ENCODE measurements at regions not wholly inside any gene's neighbourhood (a gene's known extent, or its start where the extent isn't known, plus 50 kb on each side); places are given as distances from the start of the nearest gene placed in this dataset.

DNA sequence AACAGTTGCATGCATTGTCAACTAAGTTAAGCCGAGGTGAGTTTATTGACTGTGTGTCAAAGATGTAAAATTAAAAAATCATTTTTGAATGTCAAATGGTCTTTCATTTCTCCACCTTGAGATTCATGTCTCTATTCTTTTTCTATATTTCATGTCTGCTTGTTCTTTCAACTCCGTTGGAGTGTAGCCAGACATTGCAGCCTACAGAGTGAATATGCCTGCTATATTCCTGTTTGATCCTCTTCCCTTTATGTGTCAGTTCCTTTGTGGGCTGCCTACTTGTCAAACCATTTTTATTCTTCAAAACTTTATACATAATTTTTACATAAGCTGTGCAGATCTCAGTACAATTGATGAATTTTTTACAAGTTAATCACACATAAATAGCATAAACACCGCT, 1325.8 kb upstream of the PRMT6 start (continued):
- TF ChIP-seq, protein P1, sequence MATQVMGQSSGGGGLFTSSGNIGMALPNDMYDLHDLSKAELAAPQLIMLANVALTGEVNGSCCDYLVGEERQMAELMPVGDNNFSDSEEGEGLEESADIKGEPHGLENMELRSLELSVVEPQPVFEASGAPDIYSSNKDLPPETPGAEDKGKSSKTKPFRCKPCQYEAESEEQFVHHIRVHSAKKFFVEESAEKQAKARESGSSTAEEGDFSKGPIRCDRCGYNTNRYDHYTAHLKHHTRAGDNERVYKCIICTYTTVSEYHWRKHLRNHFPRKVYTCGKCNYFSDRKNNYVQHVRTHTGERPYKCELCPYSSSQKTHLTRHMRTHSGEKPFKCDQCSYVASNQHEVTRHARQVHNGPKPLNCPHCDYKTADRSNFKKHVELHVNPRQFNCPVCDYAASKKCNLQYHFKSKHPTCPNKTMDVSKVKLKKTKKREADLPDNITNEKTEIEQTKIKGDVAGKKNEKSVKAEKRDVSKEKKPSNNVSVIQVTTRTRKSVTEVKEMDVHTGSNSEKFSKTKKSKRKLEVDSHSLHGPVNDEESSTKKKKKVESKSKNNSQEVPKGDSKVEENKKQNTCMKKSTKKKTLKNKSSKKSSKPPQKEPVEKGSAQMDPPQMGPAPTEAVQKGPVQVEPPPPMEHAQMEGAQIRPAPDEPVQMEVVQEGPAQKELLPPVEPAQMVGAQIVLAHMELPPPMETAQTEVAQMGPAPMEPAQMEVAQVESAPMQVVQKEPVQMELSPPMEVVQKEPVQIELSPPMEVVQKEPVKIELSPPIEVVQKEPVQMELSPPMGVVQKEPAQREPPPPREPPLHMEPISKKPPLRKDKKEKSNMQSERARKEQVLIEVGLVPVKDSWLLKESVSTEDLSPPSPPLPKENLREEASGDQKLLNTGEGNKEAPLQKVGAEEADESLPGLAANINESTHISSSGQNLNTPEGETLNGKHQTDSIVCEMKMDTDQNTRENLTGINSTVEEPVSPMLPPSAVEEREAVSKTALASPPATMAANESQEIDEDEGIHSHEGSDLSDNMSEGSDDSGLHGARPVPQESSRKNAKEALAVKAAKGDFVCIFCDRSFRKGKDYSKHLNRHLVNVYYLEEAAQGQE (IDR thresholded peaks at IDR 0.05): no peak

DNA sequence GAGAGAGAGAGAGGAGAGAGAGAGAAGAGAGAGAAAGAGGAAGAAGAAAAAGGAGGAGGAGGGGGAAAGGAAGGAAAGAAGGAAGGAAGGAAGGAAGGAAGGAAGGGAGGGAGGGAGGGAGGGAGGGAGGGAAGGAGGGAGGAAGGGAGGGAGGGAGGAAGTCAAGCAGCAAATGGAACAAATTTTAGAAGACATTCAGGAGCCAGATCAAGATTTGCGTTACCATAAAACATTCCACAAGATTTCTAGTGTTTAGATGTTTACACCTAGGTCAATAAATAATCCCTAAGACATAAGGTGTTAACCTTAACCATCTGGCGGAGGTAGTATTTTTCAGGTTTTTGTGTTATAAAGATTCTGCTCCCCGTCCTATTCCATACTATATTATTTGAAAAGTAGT, 1320.1 kb upstream of the PRMT6 start:
- no peak overlapping the region for H3K27ac ChIP-seq (ENCODE audit: low read depth in 1 of 2, low read length in 2 of 2)
- TF ChIP-seq JUND (IDR thresholded peaks at IDR 0.05) (no peak), FOXA2 (IDR thresholded peaks at IDR 0.05) (no peak), FOXA1 (IDR thresholded peaks at IDR 0.05) (no peak), NR2F2 (IDR thresholded peaks at IDR 0.05) (no peak), SP1 (IDR thresholded peaks at IDR 0.05) (no peak)
- TF ChIP-seq, protein P2, sequence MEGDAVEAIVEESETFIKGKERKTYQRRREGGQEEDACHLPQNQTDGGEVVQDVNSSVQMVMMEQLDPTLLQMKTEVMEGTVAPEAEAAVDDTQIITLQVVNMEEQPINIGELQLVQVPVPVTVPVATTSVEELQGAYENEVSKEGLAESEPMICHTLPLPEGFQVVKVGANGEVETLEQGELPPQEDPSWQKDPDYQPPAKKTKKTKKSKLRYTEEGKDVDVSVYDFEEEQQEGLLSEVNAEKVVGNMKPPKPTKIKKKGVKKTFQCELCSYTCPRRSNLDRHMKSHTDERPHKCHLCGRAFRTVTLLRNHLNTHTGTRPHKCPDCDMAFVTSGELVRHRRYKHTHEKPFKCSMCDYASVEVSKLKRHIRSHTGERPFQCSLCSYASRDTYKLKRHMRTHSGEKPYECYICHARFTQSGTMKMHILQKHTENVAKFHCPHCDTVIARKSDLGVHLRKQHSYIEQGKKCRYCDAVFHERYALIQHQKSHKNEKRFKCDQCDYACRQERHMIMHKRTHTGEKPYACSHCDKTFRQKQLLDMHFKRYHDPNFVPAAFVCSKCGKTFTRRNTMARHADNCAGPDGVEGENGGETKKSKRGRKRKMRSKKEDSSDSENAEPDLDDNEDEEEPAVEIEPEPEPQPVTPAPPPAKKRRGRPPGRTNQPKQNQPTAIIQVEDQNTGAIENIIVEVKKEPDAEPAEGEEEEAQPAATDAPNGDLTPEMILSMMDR (IDR thresholded peaks at IDR 0.05; ENCODE audit: low read depth, low read length, missing input control): no peak
- TF ChIP-seq, protein P1 (IDR thresholded peaks at IDR 0.05): no peak
- H3K4me3 ChIP-seq (ENCODE audit: low read depth in 1 of 3, low read length in 3 of 3): no peak overlapping the region
- no peaks in the 10 kb centered on the region for H3K9me3 ChIP-seq (ENCODE audit: control insufficient read depth in 4 of 4, low read length in 3 of 4)
- 81% methylated on average over 3 of the region's 3 CpGs for WGBS
- no peaks in the 10 kb centered on the region for H3K4me1 ChIP-seq (ENCODE audit: control insufficient read depth in 4 of 4, insufficient read depth in 4 of 4, low read length in 3 of 4)
- no peak for DNase-seq (ENCODE audit: low spot score)
- H3K27me3 ChIP-seq (ENCODE audit: control insufficient read depth in 4 of 4, insufficient read depth in 4 of 4, low read length in 3 of 4): no peaks in the 10 kb centered on the region
- no peaks in the 10 kb centered on the region for H3K36me3 ChIP-seq (ENCODE audit: control insufficient read depth in 4 of 4, insufficient read depth in 3 of 4, low read depth in 1 of 4, low read length in 3 of 4)
- no peak overlapping the region for H3K9ac ChIP-seq (ENCODE audit: low read depth in 1 of 2, low read length in 2 of 2)

DNA sequence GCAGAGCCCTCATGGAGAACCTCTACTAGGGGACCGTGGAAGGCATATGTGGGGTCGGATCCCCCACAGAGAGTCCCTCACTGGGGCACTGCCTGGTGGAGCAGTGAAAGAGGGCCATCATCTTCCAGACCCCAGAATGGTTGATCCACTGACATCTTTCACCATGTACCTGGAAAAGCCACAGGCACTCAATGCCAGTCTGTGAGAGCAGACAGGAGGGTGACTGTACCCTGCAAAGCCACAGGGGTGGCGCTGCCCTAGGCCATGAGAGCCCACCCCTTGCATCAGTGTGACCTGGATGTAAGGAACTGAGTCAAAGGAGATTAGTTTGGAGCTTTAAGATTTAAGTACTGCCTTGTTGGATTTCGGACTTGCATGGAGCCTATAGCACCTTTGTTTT, 1276.7 kb upstream of the PRMT6 start:
- no peaks in the 10 kb centered on the region for H3K27me3 ChIP-seq (ENCODE audit: control insufficient read depth in 4 of 4, insufficient read depth in 4 of 4, low read length in 3 of 4)
- no peak overlapping the region for H3K4me3 ChIP-seq (ENCODE audit: low read depth in 1 of 3, low read length in 3 of 3)
- no peaks in the 10 kb centered on the region for H3K9me3 ChIP-seq (ENCODE audit: control insufficient read depth in 4 of 4, low read length in 3 of 4)
- H3K27ac ChIP-seq (ENCODE audit: low read depth in 1 of 2, low read length in 2 of 2): no peak overlapping the region
- 73% methylated on average over 4 of the region's 4 CpGs for WGBS
- H3K36me3 ChIP-seq (ENCODE audit: control insufficient read depth in 4 of 4, insufficient read depth in 3 of 4, low read depth in 1 of 4, low read length in 3 of 4): no peaks in the 10 kb centered on the region
- H3K9ac ChIP-seq (ENCODE audit: low read depth in 1 of 2, low read length in 2 of 2): no peak overlapping the region
- H3K4me1 ChIP-seq (ENCODE audit: control insufficient read depth in 4 of 4, insufficient read depth in 4 of 4, low read length in 3 of 4): no peaks in the 10 kb centered on the region
- DNase-seq (ENCODE audit: low spot score): no peak
- TF ChIP-seq SP1 (IDR thresholded peaks at IDR 0.05): no peak
- TF ChIP-seq, protein P3, sequence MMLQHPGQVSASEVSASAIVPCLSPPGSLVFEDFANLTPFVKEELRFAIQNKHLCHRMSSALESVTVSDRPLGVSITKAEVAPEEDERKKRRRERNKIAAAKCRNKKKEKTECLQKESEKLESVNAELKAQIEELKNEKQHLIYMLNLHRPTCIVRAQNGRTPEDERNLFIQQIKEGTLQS (IDR thresholded peaks at IDR 0.05): no peak
- no peak for TF ChIP-seq TAF1 (conservative IDR thresholded peaks at IDR 0.05)
- no peak for TF ChIP-seq HNF4G (IDR thresholded peaks at IDR 0.05)
- TF ChIP-seq, protein P4, sequence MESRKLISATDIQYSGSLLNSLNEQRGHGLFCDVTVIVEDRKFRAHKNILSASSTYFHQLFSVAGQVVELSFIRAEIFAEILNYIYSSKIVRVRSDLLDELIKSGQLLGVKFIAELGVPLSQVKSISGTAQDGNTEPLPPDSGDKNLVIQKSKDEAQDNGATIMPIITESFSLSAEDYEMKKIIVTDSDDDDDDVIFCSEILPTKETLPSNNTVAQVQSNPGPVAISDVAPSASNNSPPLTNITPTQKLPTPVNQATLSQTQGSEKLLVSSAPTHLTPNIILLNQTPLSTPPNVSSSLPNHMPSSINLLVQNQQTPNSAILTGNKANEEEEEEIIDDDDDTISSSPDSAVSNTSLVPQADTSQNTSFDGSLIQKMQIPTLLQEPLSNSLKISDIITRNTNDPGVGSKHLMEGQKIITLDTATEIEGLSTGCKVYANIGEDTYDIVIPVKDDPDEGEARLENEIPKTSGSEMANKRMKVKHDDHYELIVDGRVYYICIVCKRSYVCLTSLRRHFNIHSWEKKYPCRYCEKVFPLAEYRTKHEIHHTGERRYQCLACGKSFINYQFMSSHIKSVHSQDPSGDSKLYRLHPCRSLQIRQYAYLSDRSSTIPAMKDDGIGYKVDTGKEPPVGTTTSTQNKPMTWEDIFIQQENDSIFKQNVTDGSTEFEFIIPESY (IDR thresholded peaks at IDR 0.05): no peak
- no peak for TF ChIP-seq YY1 (IDR thresholded peaks at IDR 0.05)
- no peak for TF ChIP-seq FOXA2 (IDR thresholded peaks at IDR 0.05)
- TF ChIP-seq GABPA (IDR thresholded peaks at IDR 0.05 in 1 of 2, conservative IDR thresholded peaks at IDR 0.05 in 1 of 2): no peak
- no peak for TF ChIP-seq EGR1 (IDR thresholded peaks at IDR 0.05; ENCODE audit: low read depth in 2 of 2)
- TF ChIP-seq HNF4A (conservative IDR thresholded peaks at IDR 0.05): no peak
- TF ChIP-seq RXRA (IDR thresholded peaks at IDR 0.05): no peak
- TF ChIP-seq, protein P5, sequence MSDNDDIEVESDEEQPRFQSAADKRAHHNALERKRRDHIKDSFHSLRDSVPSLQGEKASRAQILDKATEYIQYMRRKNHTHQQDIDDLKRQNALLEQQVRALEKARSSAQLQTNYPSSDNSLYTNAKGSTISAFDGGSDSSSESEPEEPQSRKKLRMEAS (IDR thresholded peaks at IDR 0.05): no peak

All from liver (tissue), 8 donors.